Caco-2 (cell line): ENCODE measurements at regions not wholly inside any gene's neighbourhood (a gene's known extent, or its start where the extent isn't known, plus 50 kb on each side); places are given as distances from the start of the nearest gene placed in this dataset.

Experiments
- BruUV-seq: library from RNA; stranded (reverse); fragments of 400-500 nt; replicated peaks from 2 replicates; lab custom pipeline; 2021; lab: Mats Ljungman, UMichigan
- CTCF ChIA-PET: fragments of 300-600 bp; sonication (Branson Sonifier 250); formaldehyde crosslinking; loops from one replicate; lab custom pipeline; 2022; ENCODE audit warnings: antibody characterized with exemption; lab: Charles Lee
- POLR2A ChIA-PET: fragments of 300-600 bp; sonication (Branson Sonifier 250); formaldehyde crosslinking; loops from one replicate; lab custom pipeline; 2022; ENCODE audit warnings: antibody characterized with exemption; lab: Charles Lee
- DNase-seq, 2 experiments: peaks; one replicate each; pipeline versions ENCODE4 v3.0.0 to v3.0.0-alpha.2; 2020 to 2022
- H3K27me3 ChIP-seq: replicated peaks from 2 replicates; pipeline ENCODE4 v1.6.0; 2011; ENCODE audit warnings: low read length; ENCODE audit not compliant: control insufficient read depth, insufficient read depth
- H3K36me3 ChIP-seq: 2 replicates; pipeline ENCODE4 v1.5.1; 2011; ENCODE audit warnings: low read length; ENCODE audit not compliant: control insufficient read depth, insufficient read depth
- H3K4me1 ChIP-seq: fragments of 250-450 bp; sonication (Bioruptor Pico); 2 replicates; pipeline ENCODE4 v1.5.1; 2020; ENCODE audit warnings: mild to moderate bottlenecking
- H3K4me3 ChIP-seq: 2 replicates; pipeline ENCODE4 v1.5.1; 2011; ENCODE audit warnings: low read depth, mild to moderate bottlenecking, control low read depth, low read length
- H3K9me3 ChIP-seq: fragments of 250-450 bp; sonication (Bioruptor Pico); 2 replicates; pipeline ENCODE4 v1.5.1; 2020; ENCODE audit warnings: mild to moderate bottlenecking, moderate library complexity
- H3K27ac Mint-ChIP-seq: one replicate; pipeline ENCODE4 v1.8.0; 2022; ENCODE audit warnings: mixed read lengths; ENCODE audit not compliant: unreplicated experiment
- H3K27me3 Mint-ChIP-seq: one replicate; pipeline ENCODE4 v1.8.0; 2022; ENCODE audit warnings: mixed read lengths; ENCODE audit not compliant: insufficient read depth, unreplicated experiment
- H3K36me3 Mint-ChIP-seq: one replicate; pipeline ENCODE4 v1.8.0; 2022; ENCODE audit warnings: mild to moderate bottlenecking, mixed read lengths; ENCODE audit not compliant: insufficient read depth, unreplicated experiment
- H3K4me1 Mint-ChIP-seq: one replicate; pipeline ENCODE4 v1.8.0; 2022; ENCODE audit warnings: low read depth, mixed read lengths; ENCODE audit not compliant: unreplicated experiment
- H3K4me3 Mint-ChIP-seq: one replicate; pipeline ENCODE4 v1.8.0; 2022; ENCODE audit warnings: mild to moderate bottlenecking, moderate library complexity, mixed read lengths; ENCODE audit not compliant: unreplicated experiment
- H3K9me3 Mint-ChIP-seq: one replicate; pipeline ENCODE4 v1.8.0; 2022; ENCODE audit warnings: mixed read lengths; ENCODE audit not compliant: unreplicated experiment
- intact Hi-C: fragments of 100-400 bp; cut with micrococcal nuclease; formaldehyde crosslinking; loops from one replicate; pipeline ENCODE4 v1.10.0; 2022; ENCODE audit not compliant: unreplicated experiment
- TF ChIP-seq, protein P1 (sequence below), 2 experiments: fragments of 200-600 bp in 1 of 2; IDR thresholded peaks; 1 replicate in 1 of 2; 2 replicates in 1 of 2; pipeline versions ENCODE4 v1.5.1 to v1.8.0; 2011 to 2022; ENCODE audit warnings: antibody characterized with exemption in 1 of 2, control low read depth in 1 of 2, inconsistent platforms in 1 of 2, low read depth in 1 of 2, low read length in 1 of 2, mild to moderate bottlenecking in 1 of 2, moderate library complexity in 1 of 2; ENCODE audit not compliant: insufficient read depth in 1 of 2, severe bottlenecking in 1 of 2, unreplicated experiment in 1 of 2

DNA sequence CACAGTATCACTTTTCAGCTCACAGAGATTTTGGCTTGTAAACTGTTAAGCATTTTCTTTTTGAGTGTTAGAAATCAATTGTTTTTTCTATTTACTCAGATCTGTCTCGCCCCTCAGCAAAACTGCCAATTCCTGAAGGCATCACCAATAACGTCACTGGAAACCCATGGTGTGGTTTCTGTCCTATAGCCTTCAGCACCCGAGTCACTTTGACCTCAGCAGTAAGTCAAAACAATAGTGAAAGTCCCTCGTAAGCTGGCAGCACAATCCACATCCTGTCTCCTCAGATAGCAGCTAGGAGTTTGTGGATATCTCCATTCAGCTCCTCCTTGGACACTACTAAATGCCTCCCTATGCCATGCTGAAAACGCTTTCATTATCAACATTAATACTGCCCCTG, 1787.4 kb upstream of the ADGRL3 start:
- no peaks in the 10 kb centered on the region for H3K27me3 Mint-ChIP-seq
- Histone ChIP-seq H3K4me1 (no peaks in the 10 kb centered on the region), H3K4me3 (no peak overlapping the region), H3K9me3 (no peaks in the 10 kb centered on the region), H3K27me3 (no peaks in the 10 kb centered on the region), H3K36me3 (no peaks in the 10 kb centered on the region)
- no peak for DNase-seq
- no peaks in the 10 kb centered on the region for H3K4me1 Mint-ChIP-seq
- ChIA-PET POLR2A (no interaction called here), CTCF (no interaction called here)
- H3K4me3 Mint-ChIP-seq = no peak overlapping the region
- TF ChIP-seq, protein P1, sequence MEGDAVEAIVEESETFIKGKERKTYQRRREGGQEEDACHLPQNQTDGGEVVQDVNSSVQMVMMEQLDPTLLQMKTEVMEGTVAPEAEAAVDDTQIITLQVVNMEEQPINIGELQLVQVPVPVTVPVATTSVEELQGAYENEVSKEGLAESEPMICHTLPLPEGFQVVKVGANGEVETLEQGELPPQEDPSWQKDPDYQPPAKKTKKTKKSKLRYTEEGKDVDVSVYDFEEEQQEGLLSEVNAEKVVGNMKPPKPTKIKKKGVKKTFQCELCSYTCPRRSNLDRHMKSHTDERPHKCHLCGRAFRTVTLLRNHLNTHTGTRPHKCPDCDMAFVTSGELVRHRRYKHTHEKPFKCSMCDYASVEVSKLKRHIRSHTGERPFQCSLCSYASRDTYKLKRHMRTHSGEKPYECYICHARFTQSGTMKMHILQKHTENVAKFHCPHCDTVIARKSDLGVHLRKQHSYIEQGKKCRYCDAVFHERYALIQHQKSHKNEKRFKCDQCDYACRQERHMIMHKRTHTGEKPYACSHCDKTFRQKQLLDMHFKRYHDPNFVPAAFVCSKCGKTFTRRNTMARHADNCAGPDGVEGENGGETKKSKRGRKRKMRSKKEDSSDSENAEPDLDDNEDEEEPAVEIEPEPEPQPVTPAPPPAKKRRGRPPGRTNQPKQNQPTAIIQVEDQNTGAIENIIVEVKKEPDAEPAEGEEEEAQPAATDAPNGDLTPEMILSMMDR (IDR thresholded peaks at IDR 0.05; ENCODE audit: insufficient read depth in 1 of 2, low read depth in 1 of 2, low read length in 1 of 2, severe bottlenecking in 1 of 2, unreplicated experiment in 1 of 2) = no peak
- H3K36me3 Mint-ChIP-seq = no peaks in the 10 kb centered on the region
- no peak overlapping the region for H3K27ac Mint-ChIP-seq
- no peaks in the 10 kb centered on the region for H3K9me3 Mint-ChIP-seq
- BruUV-seq = no TSS peak
- intact Hi-C loops = no loop called here

DNA sequence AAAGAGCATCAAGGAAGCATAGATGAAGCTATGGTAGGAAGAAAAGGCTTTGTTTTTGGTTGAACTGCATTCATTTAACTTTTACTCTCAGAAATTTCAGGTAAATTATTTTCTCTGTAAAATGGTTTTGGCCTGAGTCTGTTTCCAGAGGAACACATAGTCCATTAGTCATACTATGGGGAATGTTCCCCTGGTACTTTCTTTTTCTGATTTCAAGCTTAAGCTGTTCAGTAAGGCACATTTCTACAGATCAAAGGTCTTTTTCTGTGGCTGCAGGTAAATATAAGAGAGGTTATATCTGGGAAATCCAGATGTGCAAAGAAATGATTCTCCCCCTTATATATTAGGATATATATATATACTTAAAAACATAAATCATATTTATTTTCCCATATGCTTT, 1744.4 kb upstream of the ADGRL3 start:
- no peaks in the 10 kb centered on the region for H3K9me3 ChIP-seq
- H3K27me3 ChIP-seq = no peaks in the 10 kb centered on the region
- H3K4me1 ChIP-seq = no peaks in the 10 kb centered on the region
- H3K27ac Mint-ChIP-seq = no peak overlapping the region
- H3K36me3 Mint-ChIP-seq = no peaks in the 10 kb centered on the region
- TF ChIP-seq, protein P1 (IDR thresholded peaks at IDR 0.05; ENCODE audit: insufficient read depth in 1 of 2, low read depth in 1 of 2, low read length in 1 of 2, severe bottlenecking in 1 of 2, unreplicated experiment in 1 of 2) = no peak
- intact Hi-C loops = no loop called here
- H3K9me3 Mint-ChIP-seq = no peaks in the 10 kb centered on the region
- DNase-seq = no peak
- H3K36me3 ChIP-seq = no peaks in the 10 kb centered on the region
- POLR2A ChIA-PET = no interaction called here
- no TSS peak for BruUV-seq
- CTCF ChIA-PET = no interaction called here
- H3K4me3 ChIP-seq = no peak overlapping the region
- no peaks in the 10 kb centered on the region for H3K27me3 Mint-ChIP-seq
- no peak overlapping the region for H3K4me3 Mint-ChIP-seq
- no peaks in the 10 kb centered on the region for H3K4me1 Mint-ChIP-seq

DNA sequence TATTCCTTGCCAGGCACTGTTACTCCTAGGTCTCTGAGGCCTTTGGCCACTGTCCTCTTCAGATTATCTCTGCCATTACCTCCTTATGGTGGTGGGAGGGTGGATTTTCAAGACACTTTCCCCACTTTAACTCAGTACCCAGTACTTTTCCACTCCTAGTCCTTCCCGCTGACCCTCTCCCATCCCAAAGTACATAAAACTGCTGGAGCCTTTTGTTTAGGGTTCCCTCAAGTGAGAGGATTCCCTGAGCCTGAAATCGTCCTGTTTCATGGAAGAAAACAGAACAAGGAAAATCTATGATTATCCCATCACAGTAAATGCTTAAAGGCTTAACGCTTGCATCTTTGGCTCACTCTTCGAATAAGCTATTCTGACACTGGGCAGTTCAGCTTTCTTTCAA, 1742.5 kb upstream of the ADGRL3 start:
- TF ChIP-seq, protein P1 (IDR thresholded peaks at IDR 0.05; ENCODE audit: insufficient read depth in 1 of 2, low read depth in 1 of 2, low read length in 1 of 2, severe bottlenecking in 1 of 2, unreplicated experiment in 1 of 2) = no peak
- H3K27ac Mint-ChIP-seq = no peak overlapping the region
- no peaks in the 10 kb centered on the region for H3K27me3 ChIP-seq

More for the DNA sequence above, 1742.5 kb upstream of the ADGRL3 start:
- Mint-ChIP-seq H3K9me3 (no peaks in the 10 kb centered on the region), H3K4me3 (no peak overlapping the region), H3K36me3 (no peaks in the 10 kb centered on the region), H3K4me1 (no peaks in the 10 kb centered on the region), H3K27me3 (no peaks in the 10 kb centered on the region)
- POLR2A ChIA-PET = no interaction called here
- Histone ChIP-seq H3K9me3 (no peaks in the 10 kb centered on the region), H3K4me1 (no peaks in the 10 kb centered on the region), H3K36me3 (no peaks in the 10 kb centered on the region), H3K4me3 (no peak overlapping the region)
- intact Hi-C loops = no loop called here
- BruUV-seq = no TSS peak
- CTCF ChIA-PET = no interaction called here
- no peak for DNase-seq
